GM12873 (cell line): ENCODE measurements at regions not wholly inside any gene's neighbourhood (a gene's known extent, or its start where the extent isn't known, plus 50 kb on each side); places are given as distances from the start of the nearest gene placed in this dataset.

Source experiments
- TF ChIP-seq, protein P1 (sequence below): IDR thresholded peaks from 2 replicates; pipeline ENCODE4 v1.5.1; 2012; ENCODE audit warnings: low read depth, mild to moderate bottlenecking, moderate library complexity, low read length, control low read depth; ENCODE audit not compliant: insufficient read depth; ENCODE audit errors: missing control alignments

DNA sequence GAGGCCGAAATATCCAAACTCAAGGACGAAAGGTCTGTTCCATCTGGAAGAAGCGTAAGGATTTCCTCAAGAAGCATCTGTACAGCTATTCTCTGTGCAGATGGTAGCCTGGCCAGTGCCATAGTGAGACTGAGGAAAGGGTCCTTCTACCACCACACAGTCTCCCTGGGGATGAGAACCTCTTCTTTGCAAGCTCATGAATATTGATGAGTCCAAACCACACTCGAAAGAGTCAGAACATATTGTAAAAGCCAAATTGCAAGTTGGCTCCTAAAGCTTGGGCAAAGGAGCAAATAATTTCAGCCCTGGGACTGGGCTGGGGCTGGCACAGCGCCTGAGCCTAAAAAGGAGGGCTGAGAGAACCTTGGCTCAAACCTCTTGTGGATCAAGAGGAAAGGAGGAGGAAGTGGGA is 66.1 kb upstream of the PIP4K2A start:
- TF ChIP-seq, protein P1, sequence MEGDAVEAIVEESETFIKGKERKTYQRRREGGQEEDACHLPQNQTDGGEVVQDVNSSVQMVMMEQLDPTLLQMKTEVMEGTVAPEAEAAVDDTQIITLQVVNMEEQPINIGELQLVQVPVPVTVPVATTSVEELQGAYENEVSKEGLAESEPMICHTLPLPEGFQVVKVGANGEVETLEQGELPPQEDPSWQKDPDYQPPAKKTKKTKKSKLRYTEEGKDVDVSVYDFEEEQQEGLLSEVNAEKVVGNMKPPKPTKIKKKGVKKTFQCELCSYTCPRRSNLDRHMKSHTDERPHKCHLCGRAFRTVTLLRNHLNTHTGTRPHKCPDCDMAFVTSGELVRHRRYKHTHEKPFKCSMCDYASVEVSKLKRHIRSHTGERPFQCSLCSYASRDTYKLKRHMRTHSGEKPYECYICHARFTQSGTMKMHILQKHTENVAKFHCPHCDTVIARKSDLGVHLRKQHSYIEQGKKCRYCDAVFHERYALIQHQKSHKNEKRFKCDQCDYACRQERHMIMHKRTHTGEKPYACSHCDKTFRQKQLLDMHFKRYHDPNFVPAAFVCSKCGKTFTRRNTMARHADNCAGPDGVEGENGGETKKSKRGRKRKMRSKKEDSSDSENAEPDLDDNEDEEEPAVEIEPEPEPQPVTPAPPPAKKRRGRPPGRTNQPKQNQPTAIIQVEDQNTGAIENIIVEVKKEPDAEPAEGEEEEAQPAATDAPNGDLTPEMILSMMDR, result no peak

DNA sequence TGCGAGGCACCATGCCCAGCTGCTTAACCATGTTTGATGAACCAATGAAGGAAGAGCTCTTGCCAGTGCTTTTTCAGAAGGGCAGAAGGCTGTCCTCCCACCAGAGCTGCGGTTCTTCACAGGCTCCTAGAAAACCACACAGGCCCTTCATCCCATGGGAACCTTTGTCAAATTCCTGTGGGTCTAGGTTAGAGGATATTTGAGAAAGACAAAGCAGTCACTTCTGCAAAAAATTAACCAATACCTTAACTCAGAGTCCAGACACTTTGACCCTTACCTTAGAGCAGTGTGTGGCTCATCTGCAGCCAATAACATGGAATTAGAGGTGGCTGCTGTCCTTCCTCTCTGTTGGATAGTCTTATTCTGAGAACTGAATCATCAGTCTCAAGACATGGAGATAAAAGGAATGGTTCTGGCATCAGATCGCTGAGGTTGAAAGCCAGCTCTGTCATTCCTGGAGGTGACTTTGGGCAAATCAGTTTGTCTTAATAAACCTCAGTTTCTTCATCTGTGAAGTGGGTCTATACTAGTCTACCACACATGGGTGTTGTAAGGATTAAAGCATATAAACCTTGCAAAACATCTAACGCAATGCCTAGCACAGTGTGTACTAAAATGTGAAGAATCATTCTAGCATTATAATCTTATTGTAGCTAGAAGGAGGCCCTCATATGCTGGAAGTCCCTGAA is 65.1 kb upstream of the PIP4K2A start:
- TF ChIP-seq, protein P1, result no peak

DNA sequence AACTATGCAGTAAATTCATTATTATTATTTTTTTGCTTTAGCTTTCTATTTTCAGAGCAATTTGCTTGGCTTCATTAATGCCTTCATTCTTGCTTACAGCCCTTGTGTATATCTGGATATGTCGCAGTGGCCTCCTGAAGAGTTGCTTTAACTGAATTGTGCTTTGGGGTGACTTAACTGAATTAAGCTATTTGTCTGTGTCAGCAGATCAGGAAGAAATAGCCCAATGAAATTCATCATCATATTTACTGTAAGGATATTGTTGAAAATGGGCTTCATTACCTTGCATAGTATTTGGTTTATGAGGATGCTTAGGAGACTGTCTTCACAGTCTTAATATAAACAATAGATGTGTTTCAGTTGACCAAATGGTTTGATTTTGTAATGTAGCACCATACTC is 59.7 kb upstream of the PIP4K2A start:
- TF ChIP-seq, protein P1, result no peak

DNA sequence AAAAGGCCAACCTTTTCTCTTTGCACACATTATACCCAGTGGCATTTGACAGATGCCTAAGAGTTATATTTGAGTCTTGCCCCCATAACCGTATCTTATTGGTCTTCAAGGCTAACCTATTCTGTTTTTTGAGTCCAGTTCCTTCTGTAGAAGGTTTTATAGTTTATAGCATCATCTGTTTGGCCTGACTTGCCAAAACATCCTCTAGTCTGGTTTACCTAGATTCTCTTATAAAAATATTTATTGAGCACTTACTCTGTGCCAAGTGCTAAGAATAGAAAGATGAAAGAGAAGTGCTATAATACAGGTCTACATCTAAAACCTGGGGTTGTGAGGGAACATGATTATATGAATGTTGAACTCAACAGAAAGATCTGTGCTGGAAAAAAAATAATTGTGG is 55.9 kb upstream of the PIP4K2A start:
- TF ChIP-seq, protein P1, result no peak

DNA sequence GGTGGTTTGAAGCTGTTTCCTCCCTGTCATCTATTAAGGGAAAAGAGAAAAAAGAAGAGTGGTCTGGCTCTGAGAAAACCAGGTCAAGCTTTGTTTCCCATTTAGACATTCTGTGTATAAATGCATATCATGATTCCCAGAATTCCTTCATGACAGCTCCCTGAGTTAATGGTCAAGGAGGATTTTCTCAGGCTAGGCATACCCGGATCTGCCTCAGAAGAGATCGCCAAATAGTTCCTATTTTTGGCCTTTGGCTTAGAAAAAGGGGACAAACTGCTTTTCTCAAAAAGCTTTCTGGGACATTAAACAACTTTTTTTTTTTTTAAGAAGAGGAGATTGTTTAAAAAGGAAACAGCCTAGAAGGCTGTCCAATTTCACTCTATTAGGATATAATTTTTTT is 53.5 kb upstream of the PIP4K2A start:
- TF ChIP-seq, protein P1, result no peak

DNA sequence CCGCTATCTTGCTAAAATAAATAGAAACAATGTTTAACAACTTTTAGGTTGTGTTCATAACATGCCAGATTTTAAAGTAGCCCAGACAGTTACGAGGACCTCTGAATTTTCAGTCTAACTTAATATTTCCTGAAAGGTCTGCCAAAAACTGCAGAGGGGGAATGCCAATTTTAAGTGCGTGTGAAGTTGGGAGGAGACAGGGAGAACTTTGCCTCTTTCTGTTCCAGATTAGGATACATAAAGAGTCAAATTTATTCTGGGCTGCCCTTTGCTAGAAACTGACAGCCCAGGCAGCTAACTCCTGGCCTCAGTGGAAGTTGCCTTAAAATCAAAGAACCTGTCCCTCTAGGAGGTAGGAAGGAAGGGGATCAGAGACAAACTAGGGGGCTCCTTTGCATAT is 52.3 kb upstream of the PIP4K2A start:
- TF ChIP-seq, protein P1, result no peak

DNA sequence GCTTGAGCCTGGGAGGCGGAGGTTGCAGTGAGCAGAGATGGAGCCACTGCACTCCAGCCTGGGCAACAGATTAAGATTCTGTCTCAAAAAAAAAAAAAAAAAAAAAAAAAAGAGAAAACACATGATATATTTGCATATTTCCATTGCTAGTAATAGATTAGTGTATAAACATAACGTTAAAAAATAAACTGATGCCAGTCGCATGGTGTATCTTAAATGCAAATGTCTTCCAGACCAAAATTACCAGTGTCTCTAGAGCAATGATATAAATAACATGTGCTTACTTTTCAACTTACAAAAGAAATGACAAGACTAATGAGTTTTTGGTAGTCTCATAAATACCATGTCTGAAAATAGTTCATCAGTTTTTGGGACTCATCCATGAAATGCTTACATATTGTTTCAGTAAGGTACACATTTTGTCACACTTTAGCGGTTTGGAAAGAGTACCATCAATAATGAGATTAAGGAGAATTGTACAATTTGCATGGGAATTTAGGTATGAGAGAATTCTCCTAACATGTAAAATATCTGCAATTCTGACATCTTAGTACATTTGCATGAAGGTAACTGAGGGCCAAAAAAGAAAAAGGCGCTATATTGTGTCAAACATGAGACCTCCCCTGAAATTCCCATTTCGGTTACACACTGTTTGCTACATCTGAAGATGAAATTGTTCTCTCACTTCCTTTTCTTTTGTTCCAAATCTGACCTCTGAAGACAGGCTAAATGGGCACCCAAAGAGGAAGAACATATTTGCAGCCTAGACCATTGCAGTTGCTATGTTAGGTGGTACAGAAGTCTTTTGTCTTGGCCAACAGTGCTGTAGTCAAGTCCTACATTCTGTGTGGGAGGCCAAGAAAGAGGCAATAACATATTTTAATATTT is 51.5 kb upstream of the PIP4K2A start:
- TF ChIP-seq, protein P1, result no peak
